Endothelial cell of umbilical vein (primary cell): ENCODE measurements at regions not wholly inside any gene's neighbourhood (a gene's known extent, or its start where the extent isn't known, plus 50 kb on each side); places are given as distances from the start of the nearest gene placed in this dataset.

Experiments
- BruUV-seq: library from RNA; stranded (reverse); fragments of 400-500 nt; replicated peaks from 2 replicates; lab custom pipeline; 2021; lab: Mats Ljungman, UMichigan
- CTCF ChIA-PET: fragments of 300-600, 350-600 bp; sonication (Branson Sonifier 250); formaldehyde crosslinking; loops from one replicate; lab custom pipeline; 2021; ENCODE audit warnings: antibody characterized with exemption, inconsistent platforms; lab: Charles Lee
- POLR2A ChIA-PET: fragments of 300-600, 350-600 bp; sonication (Branson Sonifier 250); formaldehyde crosslinking; loops from one replicate; lab custom pipeline; 2021; ENCODE audit warnings: antibody characterized with exemption, inconsistent platforms; lab: Charles Lee
- DNase-seq: peaks from one replicate; pipeline ENCODE4 v3.0.0-alpha.2; 2011; ENCODE audit warnings: low read depth, low spot score
- FAIRE-seq: peaks from 2 replicates; lab custom pipeline; 2011; peaks lifted over from hg19 to GRCh38; lab: Jason Lieb, UNC
- H2AFZ ChIP-seq: 2 replicates; pipeline ENCODE4 v1.6.0; 2012; ENCODE audit warnings: low read depth, low read length, control low read depth, inconsistent platforms
- H3K27ac ChIP-seq: 2 replicates; pipeline ENCODE4 v1.5.1; 2011; ENCODE audit warnings: low read depth, mild to moderate bottlenecking, control low read depth, low read length, moderate library complexity; ENCODE audit not compliant: insufficient read depth
- H3K27me3 ChIP-seq, 2 experiments: 2 replicates each; pipeline versions ENCODE4 v1.6.0 to v1.6.1; 2011; ENCODE audit warnings: low read length in 2 of 2, mixed read lengths in 1 of 2; ENCODE audit not compliant: control insufficient read depth in 2 of 2, insufficient read depth in 2 of 2
- H3K36me3 ChIP-seq, 2 experiments: 2 replicates in 1 of 2; 3 replicates in 1 of 2; pipeline ENCODE4 v1.5.1; 2011; ENCODE audit warnings: low read length in 2 of 2, mild to moderate bottlenecking in 1 of 2, moderate library complexity in 1 of 2; ENCODE audit not compliant: control insufficient read depth in 2 of 2, insufficient read depth in 2 of 2; ENCODE audit errors: extremely low read depth in 1 of 2
- H3K4me1 ChIP-seq: 3 replicates; pipeline ENCODE4 v1.5.1; 2011; ENCODE audit warnings: mild to moderate bottlenecking, low read length; ENCODE audit not compliant: control insufficient read depth, insufficient read depth; ENCODE audit errors: extremely low read depth
- H3K4me2 ChIP-seq: 2 replicates; pipeline ENCODE4 v1.6.1; 2011; ENCODE audit warnings: low read length, control low read depth, mixed read lengths; ENCODE audit not compliant: insufficient read depth
- H3K4me3 ChIP-seq, 3 experiments: fragments of 200-600 bp in 1 of 3; sonication (generic), shearing (Covaris generic) in 1 of 3; replicated peaks in 1 of 3; 2 replicates each; pipeline ENCODE4 v1.5.1; 2011 to 2016; ENCODE audit warnings: control low read depth in 3 of 3, low read length in 3 of 3, mild to moderate bottlenecking in 2 of 3, inconsistent platforms in 1 of 3, low read depth in 1 of 3, moderate library complexity in 1 of 3; ENCODE audit not compliant: insufficient read depth in 1 of 3
- H3K79me2 ChIP-seq: 2 replicates; pipeline ENCODE4 v1.6.0; 2012; ENCODE audit warnings: low read length, inconsistent platforms; ENCODE audit not compliant: control insufficient read depth, insufficient read depth
- H3K9ac ChIP-seq: replicated peaks from 2 replicates; pipeline ENCODE3; 2011; ENCODE audit warnings: low read length, control low read depth; ENCODE audit not compliant: insufficient read depth; ENCODE audit errors: extremely low read depth
- H3K9me1 ChIP-seq: replicated peaks from 3 replicates; pipeline ENCODE4 v1.6.0; 2011; ENCODE audit warnings: mild to moderate bottlenecking, low read length; ENCODE audit not compliant: control insufficient read depth, insufficient read depth; ENCODE audit errors: extremely low read depth
- H3K9me3 ChIP-seq: replicated peaks from 2 replicates; pipeline ENCODE4 v1.5.1; 2012; ENCODE audit warnings: low read length, inconsistent platforms; ENCODE audit not compliant: control insufficient read depth, insufficient read depth
- H4K20me1 ChIP-seq: replicated peaks from 2 replicates; pipeline ENCODE3; 2011; ENCODE audit warnings: mild to moderate bottlenecking, low read length; ENCODE audit not compliant: control insufficient read depth, insufficient read depth; ENCODE audit errors: extremely low read depth
- EZH2 ChIP-seq: IDR thresholded peaks from 2 replicates; pipeline ENCODE4 v1.6.1; 2012; ENCODE audit warnings: borderline replicate concordance, low read depth, mild to moderate bottlenecking, moderate library complexity, low read length, inconsistent platforms; ENCODE audit not compliant: severe bottlenecking
- FOS ChIP-seq: IDR thresholded peaks from 2 replicates; pipeline ENCODE4 v1.6.1; 2011; ENCODE audit warnings: mild to moderate bottlenecking, low read length, moderate library complexity, borderline replicate concordance; ENCODE audit not compliant: insufficient read depth
- GATA2 ChIP-seq: IDR thresholded peaks from 2 replicates; pipeline ENCODE4 v1.7.0; 2011; ENCODE audit warnings: low read depth, mild to moderate bottlenecking, moderate library complexity, mixed read lengths, low read length; ENCODE audit not compliant: insufficient read length, insufficient read depth
- JUN ChIP-seq: IDR thresholded peaks from 2 replicates; pipeline ENCODE4 v1.6.1; 2011; ENCODE audit warnings: borderline replicate concordance, low read depth; ENCODE audit not compliant: insufficient read length, insufficient read depth
- MYC ChIP-seq: IDR thresholded peaks from one replicate; pipeline ENCODE4 v1.6.1; 2011; ENCODE audit warnings: mild to moderate bottlenecking, low read depth, low read length
- POLR2A ChIP-seq: IDR thresholded peaks from 2 replicates; pipeline ENCODE4 v1.6.1; 2012; ENCODE audit warnings: low read depth, mild to moderate bottlenecking, control low read depth, low read length
- POLR2AphosphoS5 ChIP-seq: IDR thresholded peaks from 2 replicates; pipeline ENCODE4 v1.6.1; 2012; ENCODE audit warnings: low read depth, mild to moderate bottlenecking, control low read depth, low read length, moderate library complexity; ENCODE audit not compliant: insufficient read depth
- dilution Hi-C: fragments of 300-500 bp; cut with MboI; formaldehyde crosslinking; loops from one replicate; pipeline ENCODE4 v1.15.0; 2019; ENCODE audit warnings: low sequenced_read_pairs; ENCODE audit not compliant: extremely low pct_ligation_motif_present
- intact Hi-C: fragments of 100-400 bp; cut with micrococcal nuclease; formaldehyde crosslinking; loops from one replicate; pipeline ENCODE4 v1.10.0; 2022
- TF ChIP-seq, protein P1 (sequence below): IDR thresholded peaks from 2 replicates; pipeline ENCODE4 v1.6.1; 2011; ENCODE audit not compliant: insufficient read depth, insufficient read length
- TF ChIP-seq, protein P2 (sequence below), 2 donors: IDR thresholded peaks; 1 replicate in 1 of 2; 2 replicates in 1 of 2; pipeline ENCODE4 v1.5.1; 2011; ENCODE audit warnings: low read length in 2 of 2, mild to moderate bottlenecking in 2 of 2, moderate library complexity in 2 of 2, control low read depth in 1 of 2, inconsistent platforms in 1 of 2, low read depth in 1 of 2; ENCODE audit not compliant: insufficient read depth in 1 of 2; ENCODE audit errors: extremely low read depth in 1 of 2

GRCh38 chr1:243942196-243943150 lies 92.4 kb upstream of the AKT3 start:
- POLR2A ChIA-PET, result no interaction called here
- Histone ChIP-seq H3K9ac (no peak overlapping the region), H3K27me3 (no peaks in the 10 kb centered on the region), H3K4me1 (peaks cover 25% of the 10 kb centered on the region), H3K79me2 (no peaks in the 10 kb centered on the region), H3K9me1 (no peaks in the 10 kb centered on the region), H3K9me3 (no peaks in the 10 kb centered on the region), H3K36me3 (no peaks in the 10 kb centered on the region), H3K27ac (no peak overlapping the region), H2AFZ (no peak overlapping the region), H3K4me2 (no peak overlapping the region), H3K4me3 (no peak overlapping the region), H4K20me1 (no peaks in the 10 kb centered on the region)
- no peak for FAIRE-seq
- DNase-seq, result no peak
- dilution Hi-C loops (no loop called here), intact Hi-C loops (no loop called here)
- CTCF ChIA-PET, result no interaction called here
- BruUV-seq, result no TSS peak
- TF ChIP-seq, protein P1, sequence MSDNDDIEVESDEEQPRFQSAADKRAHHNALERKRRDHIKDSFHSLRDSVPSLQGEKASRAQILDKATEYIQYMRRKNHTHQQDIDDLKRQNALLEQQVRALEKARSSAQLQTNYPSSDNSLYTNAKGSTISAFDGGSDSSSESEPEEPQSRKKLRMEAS, result no peak
- TF ChIP-seq JUN, result no peak
- TF ChIP-seq FOS, result no peak
- TF ChIP-seq EZH2, result no peak
- TF ChIP-seq POLR2AphosphoS5, result no peak
- no peak for TF ChIP-seq GATA2
- no peak for TF ChIP-seq MYC
- TF ChIP-seq, protein P2, sequence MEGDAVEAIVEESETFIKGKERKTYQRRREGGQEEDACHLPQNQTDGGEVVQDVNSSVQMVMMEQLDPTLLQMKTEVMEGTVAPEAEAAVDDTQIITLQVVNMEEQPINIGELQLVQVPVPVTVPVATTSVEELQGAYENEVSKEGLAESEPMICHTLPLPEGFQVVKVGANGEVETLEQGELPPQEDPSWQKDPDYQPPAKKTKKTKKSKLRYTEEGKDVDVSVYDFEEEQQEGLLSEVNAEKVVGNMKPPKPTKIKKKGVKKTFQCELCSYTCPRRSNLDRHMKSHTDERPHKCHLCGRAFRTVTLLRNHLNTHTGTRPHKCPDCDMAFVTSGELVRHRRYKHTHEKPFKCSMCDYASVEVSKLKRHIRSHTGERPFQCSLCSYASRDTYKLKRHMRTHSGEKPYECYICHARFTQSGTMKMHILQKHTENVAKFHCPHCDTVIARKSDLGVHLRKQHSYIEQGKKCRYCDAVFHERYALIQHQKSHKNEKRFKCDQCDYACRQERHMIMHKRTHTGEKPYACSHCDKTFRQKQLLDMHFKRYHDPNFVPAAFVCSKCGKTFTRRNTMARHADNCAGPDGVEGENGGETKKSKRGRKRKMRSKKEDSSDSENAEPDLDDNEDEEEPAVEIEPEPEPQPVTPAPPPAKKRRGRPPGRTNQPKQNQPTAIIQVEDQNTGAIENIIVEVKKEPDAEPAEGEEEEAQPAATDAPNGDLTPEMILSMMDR (IDR thresholded peaks at IDR 0.05; ENCODE audit: extremely low read depth in 1 of 2, insufficient read depth in 1 of 2, low read depth in 1 of 2, low read length in 2 of 2), result no peak
- TF ChIP-seq POLR2A, result no peak
